CD4-positive, CD25-positive, alpha-beta regulatory T cell (primary cell): ENCODE measurements at regions not wholly inside any gene's neighbourhood (a gene's known extent, or its start where the extent isn't known, plus 50 kb on each side); places are given as distances from the start of the nearest gene placed in this dataset.

ENCODE experiments used
- ATAC-seq, 2 donors: fragments of 150-1000 bp; cut with Tn5 transposase; one replicate each; pipeline ENCODE4 v1.10.0; 2021; ENCODE audit warnings: low read depth in 2 of 2, moderate number of reproducible peaks in 2 of 2, moderate library complexity in 1 of 2
- DNase-seq, 3 donors: peaks; one replicate each; pipeline versions ENCODE4 v3.0.0 to v3.0.0-alpha.2; 2012 to 2022; ENCODE audit warnings: mixed read lengths in 1 of 3
- H3K27ac ChIP-seq: one replicate; pipeline ENCODE4 v1.7.0; 2013; ENCODE audit warnings: mild to moderate bottlenecking, low read length; ENCODE audit not compliant: insufficient read depth, poor library complexity, severe bottlenecking
- H3K27me3 ChIP-seq: one replicate; pipeline ENCODE4 v1.7.0; 2013; ENCODE audit warnings: low read length; ENCODE audit not compliant: control insufficient read depth, insufficient read depth
- H3K36me3 ChIP-seq: one replicate; pipeline ENCODE4 v1.7.0; 2013; ENCODE audit warnings: mild to moderate bottlenecking, low read length, moderate library complexity; ENCODE audit not compliant: control insufficient read depth, insufficient read depth
- H3K4me1 ChIP-seq: 2 replicates; pipeline ENCODE4 v1.7.0; 2013; ENCODE audit warnings: mild to moderate bottlenecking, low read length; ENCODE audit not compliant: insufficient read depth, control insufficient read depth, poor library complexity, severe bottlenecking
- H3K4me3 ChIP-seq: one replicate; pipeline ENCODE4 v1.7.0; 2013; ENCODE audit warnings: low read depth, mild to moderate bottlenecking, low read length, moderate library complexity
- H3K9me3 ChIP-seq, 2 experiments: 1 replicate in 1 of 2; 2 replicates in 1 of 2; pipeline ENCODE4 v1.7.0; 2013; ENCODE audit warnings: low read length in 2 of 2, mild to moderate bottlenecking in 1 of 2, moderate library complexity in 1 of 2; ENCODE audit not compliant: control insufficient read depth in 2 of 2
- H3K27ac Mint-ChIP-seq, 3 donors: one replicate each; pipeline ENCODE4 v1.8.0; 2020 to 2022; ENCODE audit warnings: mild to moderate bottlenecking in 3 of 3, mixed read lengths in 3 of 3, moderate library complexity in 2 of 3
- H3K27me3 Mint-ChIP-seq: one replicate; pipeline ENCODE4 v1.8.0; 2022; ENCODE audit warnings: mild to moderate bottlenecking, mixed read lengths
- H3K36me3 Mint-ChIP-seq: one replicate; pipeline ENCODE4 v1.8.0; 2020; ENCODE audit warnings: mixed read lengths
- H3K4me1 Mint-ChIP-seq, 4 donors: one replicate each; pipeline ENCODE4 v1.8.0; 2020 to 2022; ENCODE audit warnings: mixed read lengths in 4 of 4, mild to moderate bottlenecking in 1 of 4
- H3K4me3 Mint-ChIP-seq, 4 donors: one replicate each; pipeline ENCODE4 v1.8.0; 2020 to 2022; ENCODE audit warnings: mild to moderate bottlenecking in 4 of 4, mixed read lengths in 4 of 4, moderate library complexity in 3 of 4
- H3K9me3 Mint-ChIP-seq, 7 donors: one replicate each; pipeline ENCODE4 v1.8.0; 2020 to 2022; ENCODE audit warnings: mixed read lengths in 7 of 7, mild to moderate bottlenecking in 3 of 7, moderate library complexity in 2 of 7

- DNase-seq (no peak), ATAC-seq (no peak)
- no peaks in the 10 kb centered on the region for H3K4me1 ChIP-seq
- H3K4me3 ChIP-seq: no peak overlapping the region
- Mint-ChIP-seq H3K4me3 (no peak overlapping the region), H3K27ac (no peak overlapping the region), H3K9me3 (peaks cover 0 to 1% (median 0%) of the 10 kb centered on the region in 7 donors), H3K4me1 (no peaks in the 10 kb centered on the region), H3K36me3 (no peaks in the 10 kb centered on the region), H3K27me3 (no peaks in the 10 kb centered on the region)
- H3K36me3 ChIP-seq: no peaks in the 10 kb centered on the region
- no peaks in the 10 kb centered on the region for H3K9me3 ChIP-seq
- H3K27ac ChIP-seq: no peak overlapping the region
- H3K27me3 ChIP-seq: no peaks in the 10 kb centered on the region
These were observed 127.1 kb upstream of the SPACA7 start for GRCh38 chr13:112248862-112249592.

DNA sequence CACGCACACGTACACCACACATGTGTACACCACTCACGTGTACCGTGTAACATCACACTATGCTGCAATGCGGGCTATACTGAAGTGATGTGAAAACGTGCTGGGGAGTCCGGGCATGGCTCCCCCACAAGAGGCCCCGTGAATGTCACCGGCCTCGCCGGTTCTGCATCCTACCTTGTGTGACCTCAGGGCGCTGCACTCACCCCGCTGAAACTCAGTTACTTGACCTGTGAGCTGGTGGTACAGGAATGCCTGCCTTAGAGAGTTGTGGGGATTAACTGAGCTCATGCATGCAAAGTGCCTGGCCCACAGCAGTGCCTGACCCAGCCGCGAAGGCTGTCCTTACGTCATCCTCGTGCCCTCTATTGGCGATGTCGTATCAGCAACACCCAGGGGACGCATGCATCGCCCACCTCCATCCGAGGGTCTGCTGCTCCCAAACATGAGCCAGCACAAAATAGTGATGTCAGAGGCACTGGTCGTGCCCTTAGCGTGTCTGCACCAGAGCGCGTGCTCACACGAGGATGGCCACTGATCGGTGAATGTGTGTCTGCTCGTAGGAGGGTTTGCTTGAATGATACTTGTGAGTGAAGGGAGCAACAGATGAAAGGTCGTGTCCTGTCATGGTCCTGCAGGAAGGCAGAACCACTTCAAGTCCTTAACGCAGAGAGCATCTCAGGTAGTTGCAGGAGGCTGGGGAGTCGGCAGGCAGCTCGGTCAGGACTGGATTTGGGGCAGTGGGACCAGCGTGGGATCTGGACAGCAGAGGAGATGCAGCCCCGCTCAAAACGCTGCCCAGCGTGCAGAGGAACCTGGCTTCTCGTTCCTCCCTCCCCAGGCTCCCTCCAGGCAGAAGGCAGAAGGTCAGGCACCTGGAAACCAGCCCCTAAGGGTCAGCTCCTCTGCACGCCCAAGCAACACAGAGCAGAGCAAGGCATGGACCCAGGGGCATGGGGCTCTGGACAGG is 126.2 kb upstream of the SPACA7 start:
- no peak overlapping the region for H3K4me3 Mint-ChIP-seq
- no peaks in the 10 kb centered on the region for H3K27me3 Mint-ChIP-seq
- H3K4me1 Mint-ChIP-seq: no peaks in the 10 kb centered on the region
- no peaks in the 10 kb centered on the region for H3K36me3 Mint-ChIP-seq
- no peak overlapping the region for H3K27ac Mint-ChIP-seq
- H3K36me3 ChIP-seq: no peaks in the 10 kb centered on the region
- no peaks in the 10 kb centered on the region for H3K4me1 ChIP-seq
- H3K27me3 ChIP-seq: no peaks in the 10 kb centered on the region
- ATAC-seq (no peak), DNase-seq (no peak)
- peaks cover 0 to 2% (median 0%) of the 10 kb centered on the region in 7 donors for H3K9me3 Mint-ChIP-seq
- H3K4me3 ChIP-seq: no peak overlapping the region
- H3K9me3 ChIP-seq: no peaks in the 10 kb centered on the region
- H3K27ac ChIP-seq: no peak overlapping the region

GRCh38 chr13:112250788-112251445 is 125.2 kb upstream of the SPACA7 start:
- no peaks in the 10 kb centered on the region for H3K27me3 ChIP-seq
- no peaks in the 10 kb centered on the region for H3K9me3 ChIP-seq
- Mint-ChIP-seq H3K4me1 (no peaks in the 10 kb centered on the region), H3K9me3 (peaks cover 0 to 2% (median 0%) of the 10 kb centered on the region in 7 donors), H3K27ac (no peak overlapping the region), H3K27me3 (no peaks in the 10 kb centered on the region), H3K36me3 (no peaks in the 10 kb centered on the region), H3K4me3 (no peak overlapping the region)
- ATAC-seq (no peak), DNase-seq (no peak)
- no peaks in the 10 kb centered on the region for H3K4me1 ChIP-seq
- no peak overlapping the region for H3K4me3 ChIP-seq
- no peak overlapping the region for H3K27ac ChIP-seq
- no peaks in the 10 kb centered on the region for H3K36me3 ChIP-seq

- Mint-ChIP-seq H3K9me3 (peaks cover 0 to 2% (median 0%) of the 10 kb centered on the region in 7 donors), H3K36me3 (no peaks in the 10 kb centered on the region), H3K4me1 (no peaks in the 10 kb centered on the region), H3K4me3 (no peak overlapping the region), H3K27me3 (no peaks in the 10 kb centered on the region), H3K27ac (peak overlapping the region in 1 of 3 donors; percentile 52)
- no peaks in the 10 kb centered on the region for H3K36me3 ChIP-seq
- DNase-seq: no peak
- no peak overlapping the region for H3K27ac ChIP-seq
- ATAC-seq: no peak
- H3K4me3 ChIP-seq: no peak overlapping the region
- no peaks in the 10 kb centered on the region for H3K4me1 ChIP-seq
- H3K27me3 ChIP-seq: no peaks in the 10 kb centered on the region
- H3K9me3 ChIP-seq: no peaks in the 10 kb centered on the region
These were observed 124.1 kb upstream of the SPACA7 start for GRCh38 chr13:112251930-112252585.

- ATAC-seq: no peak
- Mint-ChIP-seq H3K36me3 (no peaks in the 10 kb centered on the region), H3K27me3 (no peaks in the 10 kb centered on the region), H3K9me3 (peaks cover 0 to 2% (median 0%) of the 10 kb centered on the region in 7 donors), H3K4me1 (no peaks in the 10 kb centered on the region), H3K4me3 (no peak overlapping the region), H3K27ac (no peak overlapping the region)
- Histone ChIP-seq H3K27me3 (no peaks in the 10 kb centered on the region), H3K27ac (no peak overlapping the region), H3K36me3 (no peaks in the 10 kb centered on the region), H3K4me3 (no peak overlapping the region), H3K4me1 (no peaks in the 10 kb centered on the region), H3K9me3 (no peaks in the 10 kb centered on the region)
- DNase-seq: no peak
These were observed 123.2 kb upstream of the SPACA7 start for GRCh38 chr13:112252804-112253590.

DNA sequence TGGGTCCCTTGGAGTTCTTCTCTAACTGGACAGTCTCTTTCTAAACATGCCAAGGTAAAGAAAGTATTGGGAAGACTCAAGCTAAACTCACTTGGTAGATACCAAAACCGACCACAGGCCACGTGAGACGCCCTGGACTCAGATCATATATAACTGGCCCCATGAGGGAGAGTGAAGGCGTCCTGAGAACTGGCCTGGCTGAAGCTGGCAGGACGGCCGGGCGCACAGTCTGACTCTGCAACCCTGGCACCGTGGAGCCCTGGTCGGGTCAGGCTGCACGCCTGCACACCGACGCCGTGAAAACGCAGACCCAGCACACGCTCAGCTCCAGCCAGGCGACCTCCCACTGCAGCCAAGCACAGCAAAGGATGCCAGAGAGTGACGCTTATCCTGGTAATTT is 122.5 kb upstream of the SPACA7 start:
- no peak overlapping the region for H3K4me3 Mint-ChIP-seq
- H3K36me3 Mint-ChIP-seq: no peaks in the 10 kb centered on the region
- no peak overlapping the region for H3K27ac Mint-ChIP-seq
- no peaks in the 10 kb centered on the region for H3K27me3 Mint-ChIP-seq
- Histone ChIP-seq H3K4me1 (no peaks in the 10 kb centered on the region), H3K27ac (no peak overlapping the region), H3K4me3 (no peak overlapping the region), H3K36me3 (no peaks in the 10 kb centered on the region), H3K27me3 (no peaks in the 10 kb centered on the region), H3K9me3 (no peaks in the 10 kb centered on the region)
- no peak for ATAC-seq
- peaks cover 0 to 2% (median 0%) of the 10 kb centered on the region in 7 donors for H3K9me3 Mint-ChIP-seq
- no peak for DNase-seq
- no peaks in the 10 kb centered on the region for H3K4me1 Mint-ChIP-seq
